Activated CD4-positive, alpha-beta T cell treated with anti-CD3 and anti-CD28 coated beads for 4 hours (primary cell): ENCODE measurements at regions not wholly inside any gene's neighbourhood (a gene's known extent, or its start where the extent isn't known, plus 50 kb on each side); places are given as distances from the start of the nearest gene placed in this dataset.

Experiments
- DNase-seq, 2 donors: peaks; one replicate each; pipeline ENCODE4 v3.0.0-alpha.2; 2020

DNA sequence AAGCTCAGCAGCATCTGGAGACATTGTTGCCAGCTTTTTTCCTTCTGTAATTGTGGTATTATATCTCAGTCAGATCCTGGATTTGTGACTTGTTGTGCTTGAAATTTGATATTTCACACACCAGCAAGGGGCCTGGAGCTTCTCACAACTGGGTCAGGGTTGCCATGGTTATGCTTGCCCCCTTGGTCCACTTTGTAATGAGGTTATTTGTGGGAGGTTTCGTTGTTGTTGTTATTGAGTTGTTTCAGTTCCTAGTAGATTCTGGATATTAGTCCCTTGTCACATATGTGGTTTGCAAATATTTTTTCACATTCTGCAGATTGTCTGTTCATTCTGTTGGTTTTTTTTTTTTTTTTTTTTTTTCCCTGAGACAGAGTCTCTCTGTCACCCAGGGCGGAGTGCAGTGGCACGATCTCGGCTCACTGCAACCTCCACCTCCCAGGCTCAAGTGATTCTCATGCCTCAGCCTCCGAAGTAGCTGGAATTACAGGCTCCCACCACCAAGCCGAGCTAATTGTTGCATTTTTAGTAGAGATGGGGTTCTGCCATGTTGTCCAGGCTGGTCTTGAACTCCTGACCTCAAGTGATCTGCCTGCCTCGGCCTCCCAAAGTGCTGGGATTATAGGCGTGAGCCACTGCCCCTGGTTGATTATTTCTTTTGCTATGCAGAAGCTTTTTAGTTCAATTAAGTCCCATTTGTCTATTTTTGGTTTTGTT, 80.6 kb upstream of the ETV6 start:
- no peak for DNase-seq

DNA sequence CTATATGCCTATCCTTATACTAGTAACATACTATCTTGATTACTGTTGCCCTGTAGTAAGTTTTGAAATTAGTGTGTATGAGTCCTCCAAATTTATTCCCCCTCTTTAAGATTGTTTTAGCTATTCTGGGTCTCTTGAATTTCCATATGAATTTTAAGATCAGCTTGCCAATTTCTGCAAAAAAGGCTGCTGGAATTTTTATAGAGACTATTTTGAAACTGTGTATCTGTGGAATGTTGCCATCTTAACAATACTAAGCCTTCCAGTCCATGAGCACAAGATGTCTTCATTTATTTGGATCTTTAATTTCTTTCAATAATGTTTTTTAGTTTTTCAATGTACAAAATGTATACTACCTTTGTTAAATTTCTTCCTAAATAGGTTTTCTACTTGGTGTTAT, 79.8 kb upstream of the ETV6 start:
- no peak for DNase-seq

DNA sequence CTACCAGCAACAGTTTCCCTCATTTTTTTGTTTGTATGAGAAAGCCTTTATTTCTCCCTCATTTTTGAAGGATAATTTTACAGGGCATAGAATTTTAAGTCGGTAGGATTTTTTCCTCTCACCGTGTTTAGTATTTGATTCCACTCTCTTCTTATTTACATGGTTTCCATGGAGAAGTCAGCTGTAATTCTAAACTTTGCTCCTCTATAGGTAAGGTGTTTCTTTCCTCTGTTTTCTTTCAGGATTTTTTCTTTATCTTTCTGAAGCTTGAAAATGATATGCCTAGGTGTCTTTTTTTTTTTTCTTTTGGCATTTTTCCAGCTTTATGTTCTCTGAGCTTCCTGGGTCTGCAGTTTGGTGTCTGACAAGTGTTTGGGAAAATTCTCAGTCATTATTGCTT, 75.6 kb upstream of the ETV6 start:
- DNase-seq: no peak

DNA sequence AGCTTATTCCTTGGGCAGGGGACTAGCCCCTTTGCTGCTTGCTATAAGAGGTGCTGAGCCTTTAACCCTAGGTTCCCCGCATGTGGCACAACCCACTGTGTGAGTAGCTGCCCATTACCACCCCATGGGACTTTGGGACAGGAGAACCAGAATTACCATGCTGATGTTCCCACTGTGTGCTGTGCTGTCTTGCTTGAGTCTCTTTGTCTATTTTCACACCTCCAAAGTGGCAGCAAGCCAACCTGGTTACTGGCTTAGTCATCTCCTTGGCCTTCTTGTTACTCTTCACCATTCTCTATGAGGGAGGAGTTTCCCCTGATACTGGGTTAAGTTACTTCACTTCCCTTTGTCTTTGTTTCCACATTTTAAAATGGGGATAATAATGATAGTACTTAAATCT, 73.4 kb upstream of the ETV6 start:
- no peak for DNase-seq

DNA sequence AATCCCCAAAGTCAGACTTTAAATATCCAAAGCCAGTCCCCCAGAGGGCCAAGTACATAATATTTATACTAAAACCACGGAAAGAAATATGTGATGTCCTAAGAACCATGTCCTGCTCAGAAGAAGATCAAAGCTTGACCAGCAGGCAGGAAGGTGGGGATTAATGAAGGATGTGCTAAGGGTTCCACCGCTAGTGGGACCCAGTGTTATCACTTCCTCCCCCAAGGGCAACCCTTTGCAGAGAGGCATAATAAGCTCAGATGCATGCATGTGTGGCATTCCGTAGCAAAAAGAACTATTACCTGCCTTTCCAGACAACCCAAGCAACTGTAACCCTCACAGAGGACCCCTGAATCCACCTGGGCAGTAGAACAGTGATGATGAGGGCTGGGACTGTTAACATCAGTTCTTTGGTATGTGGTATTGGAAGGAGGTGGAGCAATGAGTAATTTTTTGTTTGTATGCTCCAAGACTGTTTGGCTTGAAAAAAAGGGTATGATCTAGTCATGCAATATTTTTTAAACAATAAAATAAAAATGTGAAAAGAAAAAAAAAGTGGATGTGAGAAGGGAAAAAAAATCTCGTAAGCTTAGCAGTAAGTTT, 71.7 kb upstream of the ETV6 start:
- no peak for DNase-seq

DNA sequence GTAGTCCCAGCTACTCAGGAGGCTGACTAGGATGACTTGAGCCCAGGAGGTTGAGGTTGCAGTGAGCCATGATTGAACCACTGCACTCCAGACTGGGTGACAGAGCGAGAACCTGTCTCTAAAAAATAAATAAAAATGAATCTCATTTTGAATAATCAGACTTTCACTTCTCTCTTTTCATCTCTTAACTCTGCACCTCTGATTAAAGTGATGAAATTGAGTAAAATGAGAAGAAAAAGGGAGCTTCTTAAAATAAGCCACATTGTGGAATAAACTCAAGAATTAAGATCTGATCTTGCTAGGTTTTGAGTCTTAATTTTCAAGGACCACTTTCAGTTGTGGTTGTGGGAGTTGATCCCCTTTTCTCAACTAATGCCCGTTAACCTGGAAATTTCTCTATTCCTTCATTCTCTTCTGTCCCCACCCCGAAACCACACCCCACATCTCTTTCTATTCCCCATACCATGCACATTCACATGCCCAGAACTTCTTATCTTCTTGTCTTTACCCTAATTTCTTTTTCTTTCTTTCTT, 70.9 kb upstream of the ETV6 start:
- DNase-seq: no peak

DNA sequence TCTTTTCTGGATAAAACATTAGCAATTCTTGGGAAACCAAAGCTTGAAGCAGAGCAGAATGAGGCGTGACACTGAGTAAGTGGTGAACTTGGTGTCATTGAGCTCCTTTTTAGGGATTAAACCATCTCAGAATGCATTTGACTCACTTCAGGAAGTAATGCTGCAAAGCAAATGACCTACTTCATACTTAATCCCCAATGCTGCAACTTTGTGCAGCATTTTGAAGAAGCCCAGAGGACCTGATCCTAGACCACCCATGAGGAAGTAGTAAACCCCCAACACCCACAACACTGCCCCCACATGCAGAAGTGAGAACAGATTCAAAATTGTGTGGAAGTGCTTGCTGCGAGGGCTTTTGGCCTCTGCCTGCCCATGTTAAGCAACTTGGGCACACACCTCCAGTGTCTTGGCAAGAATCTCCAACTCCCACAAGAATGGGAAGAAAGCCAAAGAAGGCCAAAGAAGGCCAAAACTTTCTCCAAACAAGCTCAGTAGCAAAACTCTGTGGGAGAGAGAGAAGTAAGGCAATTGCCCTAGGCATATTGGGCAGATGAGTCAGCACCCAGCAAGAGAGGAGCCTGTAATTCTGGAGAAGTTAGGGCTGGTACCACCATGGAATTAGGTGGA, 69.2 kb upstream of the ETV6 start:
- DNase-seq: no peak

DNA sequence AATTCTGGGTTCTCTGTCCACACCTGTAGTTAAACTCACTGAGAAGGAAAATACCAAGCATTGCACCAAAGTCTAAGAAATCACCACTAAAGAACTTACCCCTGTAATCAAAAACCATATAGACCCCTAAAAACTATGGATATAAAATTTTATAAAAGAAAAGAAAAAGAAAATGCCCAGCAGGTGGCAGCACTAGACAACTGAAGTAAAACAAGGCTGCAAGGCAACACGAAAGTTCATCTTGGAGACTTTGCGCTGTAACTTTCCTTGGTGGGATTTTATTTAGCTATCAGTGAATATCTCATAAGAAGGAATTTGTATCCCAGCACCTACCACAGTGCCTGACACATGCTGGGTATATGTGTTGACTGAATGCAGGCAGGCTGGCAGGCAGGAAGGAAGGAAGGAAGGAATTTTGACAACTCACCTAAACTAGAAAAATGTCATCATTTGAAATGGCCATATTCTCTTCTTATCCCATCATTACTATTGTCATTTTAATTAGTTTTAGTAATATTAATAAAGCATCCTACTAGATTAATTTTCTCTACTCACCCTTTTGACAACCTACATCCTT, 68.2 kb upstream of the ETV6 start:
- DNase-seq: peak; percentile 72 to 77

DNA sequence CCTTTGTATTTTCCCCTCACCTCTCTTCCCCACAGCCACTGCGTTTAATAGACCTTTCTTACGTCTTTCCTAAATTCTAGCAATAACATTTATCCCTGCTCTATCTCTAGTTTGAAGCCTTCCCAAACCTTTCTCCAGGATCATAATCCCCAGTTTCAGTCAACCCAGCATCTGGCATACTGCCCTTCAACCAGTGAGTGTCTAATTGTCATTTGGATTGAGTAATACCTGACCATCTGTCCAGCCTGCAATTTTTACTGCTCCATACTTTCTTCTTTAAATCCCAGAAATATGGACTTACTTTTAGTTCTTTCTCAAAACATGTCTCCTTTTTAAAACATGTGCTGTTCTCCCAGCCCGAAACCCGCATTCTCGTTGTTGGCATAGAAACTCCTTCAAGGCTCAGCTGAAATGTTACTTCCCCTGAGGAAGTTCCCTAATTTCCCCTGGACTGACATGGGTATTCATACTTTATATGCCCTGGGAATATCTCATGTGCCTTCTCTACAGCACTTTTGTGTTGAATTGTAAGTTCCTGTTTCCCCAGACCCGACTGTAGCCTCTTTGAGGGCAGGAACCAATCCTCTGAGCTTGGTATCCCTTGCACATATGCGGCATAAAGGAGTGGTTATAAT, 65.1 kb upstream of the ETV6 start:
- DNase-seq: no peak

DNA sequence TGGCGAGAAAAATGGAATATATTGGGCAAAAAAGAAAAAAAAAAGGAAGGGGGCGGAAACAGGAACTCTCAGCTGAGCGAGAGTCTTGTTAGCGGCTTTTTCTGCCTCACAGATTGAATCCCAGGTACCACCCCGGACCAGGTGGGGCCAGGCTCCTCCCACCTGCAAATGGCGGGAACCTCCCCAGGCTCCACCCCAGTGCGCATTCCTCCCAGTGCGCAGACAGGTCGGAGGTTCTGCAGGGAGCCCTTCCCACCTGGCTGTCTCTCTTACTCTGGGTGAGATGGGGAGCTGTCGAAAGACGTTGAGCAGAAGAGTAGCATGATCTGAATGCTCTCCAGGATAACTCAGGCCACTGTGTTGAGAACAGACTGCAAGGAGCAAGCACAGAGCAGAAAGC, 57.0 kb upstream of the ETV6 start:
- no peak for DNase-seq

DNA sequence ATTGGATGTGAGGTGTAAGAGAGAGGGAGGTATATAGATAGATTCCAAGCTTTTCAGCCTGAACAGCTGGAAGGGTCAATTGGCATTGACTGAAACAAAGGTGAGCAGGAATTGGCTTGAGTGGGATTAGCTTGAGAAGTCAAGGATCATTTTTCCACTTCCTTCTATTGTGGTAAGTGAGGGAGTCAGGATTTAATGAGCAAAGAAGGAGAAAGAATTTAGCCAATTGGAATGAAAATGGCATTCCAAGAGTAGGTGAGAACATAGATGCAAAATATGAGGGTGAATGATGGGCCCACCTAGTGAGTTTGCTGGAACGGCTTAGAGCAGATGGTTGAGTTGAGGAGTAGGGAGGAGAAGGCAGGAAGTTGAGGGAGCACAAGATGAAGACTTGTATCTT, 56.5 kb upstream of the ETV6 start:
- DNase-seq: no peak

DNA sequence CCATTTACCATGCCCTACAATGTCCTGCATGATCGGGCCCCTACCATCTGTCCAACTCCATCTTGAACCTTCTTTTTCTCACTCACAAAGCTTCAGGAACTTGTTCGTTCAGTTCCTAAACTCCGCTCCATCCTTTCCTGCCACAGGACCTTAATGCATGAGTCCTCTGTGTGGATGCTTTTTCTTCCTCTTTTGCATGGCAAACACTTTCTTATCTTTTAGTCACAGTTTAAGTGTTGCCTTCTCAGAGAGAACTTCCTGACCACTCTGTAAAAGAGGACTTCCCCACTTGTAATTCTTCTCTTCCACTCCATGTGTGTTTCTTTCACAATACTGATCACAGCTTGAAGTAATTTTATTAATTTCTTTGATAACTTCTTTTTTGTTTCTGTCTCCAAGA, 54.4 kb upstream of the ETV6 start:
- DNase-seq: no peak

DNA sequence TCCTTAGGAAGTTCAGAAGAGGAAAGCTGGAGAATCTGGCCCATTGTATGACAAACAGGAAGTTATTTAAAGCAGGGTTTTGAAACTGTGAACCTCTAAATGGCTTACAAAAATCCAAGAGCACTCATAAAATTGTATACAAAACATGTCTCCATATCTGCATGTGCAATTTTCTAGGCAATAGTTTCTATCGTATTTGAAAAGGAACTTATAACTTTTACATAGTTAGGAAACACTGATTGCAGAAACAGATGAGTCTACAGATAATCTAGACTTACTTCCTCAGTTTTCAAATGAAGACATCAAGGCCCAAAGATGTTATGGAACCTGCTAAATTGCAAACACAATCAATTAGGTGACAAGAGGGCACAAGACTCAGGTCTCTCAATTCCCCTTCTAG, 53.3 kb upstream of the ETV6 start:
- DNase-seq: no peak

DNA sequence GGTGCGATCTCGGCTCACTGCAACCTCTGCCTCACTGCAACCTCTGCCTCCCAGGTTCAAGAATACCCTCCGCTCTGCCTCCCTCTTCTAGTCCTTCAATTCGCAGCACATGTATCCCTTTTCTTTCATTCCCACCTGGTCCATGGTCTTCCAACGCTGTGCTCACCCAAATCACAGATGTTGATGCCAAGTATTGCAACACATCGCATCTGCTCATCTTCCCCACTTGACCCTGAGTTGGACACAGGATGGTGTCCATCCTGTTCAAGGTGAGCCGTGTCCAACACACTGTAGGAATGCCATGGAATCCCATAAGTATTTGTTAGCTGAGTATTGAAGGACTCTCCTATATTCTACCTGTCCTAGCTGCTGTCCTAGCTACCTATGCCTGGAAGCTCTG, 50.6 kb upstream of the ETV6 start:
- no peak for DNase-seq
